ENCODE measurements at regions not wholly inside any gene's neighbourhood (a gene's known extent, or its start where the extent isn't known, plus 50 kb on each side); places are given as distances from the start of the nearest gene placed in this dataset.
A peak's percentile ranks its signal among the peaks of the same experiment; 100 is the strongest.

GRCh38 chr5:8136271-8136670 is 267.3 kb downstream of the MTRR start:
- no peak for TF ChIP-seq POLR2A (IDR thresholded peaks at IDR 0.05; ENCODE audit: low read length)
- TF ChIP-seq GATA1 (IDR thresholded peaks at IDR 0.05; ENCODE audit: low read depth, low read length) = no peak
- no peak for DNase-seq

DNA sequence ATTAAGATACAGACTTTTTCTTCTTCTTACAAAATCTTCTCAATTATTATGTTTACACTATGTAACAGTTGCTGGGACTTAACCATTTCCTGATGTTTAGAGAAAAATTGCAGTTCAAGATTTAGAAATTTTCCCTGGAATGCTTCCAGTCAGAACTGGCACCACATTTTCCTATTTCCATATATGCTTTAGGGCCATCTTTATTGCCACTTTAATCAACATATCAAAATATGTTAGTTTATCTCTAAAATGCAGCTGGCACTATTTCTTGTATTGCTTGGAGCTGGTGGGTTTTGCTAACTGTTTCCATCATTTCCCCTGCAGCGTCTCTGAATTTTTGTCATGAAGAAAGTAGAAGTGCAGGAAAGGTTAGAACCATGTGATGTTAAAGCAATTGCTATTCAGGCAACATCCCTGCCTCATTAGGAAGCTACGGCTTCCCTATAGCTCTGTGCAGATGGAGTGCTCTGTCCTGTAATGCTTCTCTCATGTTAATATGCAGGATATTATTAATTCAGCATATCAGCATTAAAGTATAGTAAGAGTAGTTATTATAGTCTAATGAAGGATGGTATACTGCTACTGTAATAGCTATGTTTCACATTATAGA is 269.1 kb downstream of the MTRR start:
- DNase-seq = no peak
- TF ChIP-seq POLR2A (IDR thresholded peaks at IDR 0.05; ENCODE audit: low read length) (no peak), GATA1 (IDR thresholded peaks at IDR 0.05; ENCODE audit: low read depth, low read length) (no peak)

DNA sequence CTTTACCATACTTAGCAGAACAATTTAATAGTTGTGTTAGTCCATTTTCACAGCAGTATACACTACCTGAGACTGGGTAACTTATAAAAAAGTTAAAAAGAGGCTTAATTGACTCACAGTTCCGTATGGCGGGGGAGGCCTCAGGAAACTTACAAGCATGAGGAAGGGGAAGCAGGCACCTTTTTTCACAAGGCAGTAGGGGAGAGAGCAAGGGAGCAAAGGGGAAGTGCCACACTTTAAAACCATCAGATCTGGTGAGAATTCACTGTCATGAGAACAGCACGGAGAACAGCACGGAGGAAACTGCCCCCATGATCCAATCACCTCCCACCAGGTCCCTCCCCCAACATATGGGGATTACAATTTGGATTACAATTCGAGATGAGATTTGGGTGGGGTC is 269.9 kb downstream of the MTRR start:
- DNase-seq = no peak
- no peak for TF ChIP-seq POLR2A (IDR thresholded peaks at IDR 0.05; ENCODE audit: low read length)
- no peak for TF ChIP-seq GATA1 (IDR thresholded peaks at IDR 0.05; ENCODE audit: low read depth, low read length)

DNA sequence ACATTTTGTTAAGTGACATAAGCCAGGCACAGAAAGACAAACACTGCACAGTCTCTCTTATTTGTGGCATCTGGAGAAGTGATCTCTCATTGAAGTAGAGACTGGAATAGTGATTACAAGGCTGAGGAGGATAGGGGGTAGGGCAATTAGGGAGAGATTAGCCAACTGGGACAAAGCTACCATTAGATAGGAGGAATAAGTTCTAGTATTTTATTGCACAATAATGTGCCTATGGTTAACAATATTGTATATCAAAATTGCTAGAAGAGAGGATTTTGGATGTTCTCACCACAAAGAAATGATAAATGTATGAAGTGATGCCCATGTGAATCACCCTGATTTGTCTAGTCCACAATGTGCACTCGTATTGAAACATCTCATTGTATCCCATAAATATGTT is 281.8 kb downstream of the MTRR start:
- no peak for DNase-seq
- no peak for TF ChIP-seq GATA1 (IDR thresholded peaks at IDR 0.05; ENCODE audit: low read depth, low read length)
- no peak for TF ChIP-seq POLR2A (IDR thresholded peaks at IDR 0.05; ENCODE audit: low read length)

- DNase-seq = no peak
- TF ChIP-seq GATA1 (IDR thresholded peaks at IDR 0.05; ENCODE audit: low read depth, low read length) = no peak
These were observed 287.8 kb downstream of the MTRR start for GRCh38 chr5:8156706-8157105.

DNA sequence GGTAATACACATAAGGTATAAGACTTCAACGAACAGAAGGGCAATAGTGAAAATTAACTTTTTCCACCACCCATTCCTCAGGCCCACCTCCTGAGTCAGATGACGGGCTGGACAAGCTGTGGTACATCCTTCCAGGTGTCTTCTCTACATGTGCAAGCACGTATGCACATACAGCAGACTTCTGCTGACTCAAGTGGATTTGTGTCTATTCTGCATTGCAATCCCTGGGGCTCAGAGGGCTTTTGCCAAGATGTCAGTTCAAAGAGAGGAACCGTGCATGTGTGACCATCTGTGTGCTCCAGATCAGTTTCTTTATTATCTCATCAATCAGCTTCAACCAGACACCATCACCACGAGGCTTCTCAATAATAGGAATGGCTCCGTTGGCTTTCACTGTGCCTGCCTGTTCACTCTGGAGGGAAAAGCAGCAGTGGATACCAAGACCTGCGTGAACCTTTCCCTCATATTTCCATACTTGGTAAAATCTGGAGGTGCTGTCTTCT is 288.4 kb downstream of the MTRR start:
- no peak for TF ChIP-seq POLR2A (IDR thresholded peaks at IDR 0.05; ENCODE audit: low read length)
- TF ChIP-seq GATA1 (IDR thresholded peaks at IDR 0.05; ENCODE audit: low read depth, low read length) = no peak
- no peak for DNase-seq

GRCh38 chr5:8176101-8176693 is 307.2 kb downstream of the MTRR start:
- TF ChIP-seq POLR2A (IDR thresholded peaks at IDR 0.05; ENCODE audit: low read length) (no peak), GATA1 (IDR thresholded peaks at IDR 0.05; ENCODE audit: low read depth, low read length) (no peak)
- peak in 1 of 2 experiments; percentile 3 for DNase-seq

DNA sequence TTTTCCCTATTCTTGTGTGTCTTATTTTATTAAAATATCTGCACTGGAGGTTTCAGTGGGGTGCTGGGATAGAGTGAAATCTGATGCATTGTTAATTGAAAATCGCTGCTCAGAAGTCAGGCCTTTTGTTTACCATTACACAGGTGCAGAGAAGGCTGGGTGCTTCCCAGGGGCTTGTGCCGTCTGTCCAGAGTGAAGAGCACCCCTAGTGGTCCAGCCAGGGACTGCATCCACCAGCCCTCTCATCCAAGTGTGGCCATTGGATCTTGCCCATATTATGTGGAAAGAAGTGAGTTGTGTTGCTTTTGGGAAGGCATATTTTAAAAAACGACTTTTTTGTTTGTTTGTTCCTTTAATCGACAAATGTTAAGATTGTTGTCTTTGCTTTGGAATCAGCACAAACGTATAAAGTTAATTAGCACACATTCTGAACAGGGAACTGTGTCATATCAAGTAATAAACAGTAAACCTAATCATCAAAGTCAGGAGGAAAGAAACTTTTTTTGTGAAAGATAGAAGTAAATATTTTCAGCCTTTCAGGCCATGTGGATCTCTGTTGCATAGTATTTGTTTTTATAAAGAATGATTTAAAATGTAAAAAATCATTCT is 315.6 kb downstream of the MTRR start:
- no peak for TF ChIP-seq POLR2A (IDR thresholded peaks at IDR 0.05; ENCODE audit: low read length)
- no peak for TF ChIP-seq GATA1 (IDR thresholded peaks at IDR 0.05; ENCODE audit: low read depth, low read length)
- DNase-seq = peak; percentile 35 to 65

DNA sequence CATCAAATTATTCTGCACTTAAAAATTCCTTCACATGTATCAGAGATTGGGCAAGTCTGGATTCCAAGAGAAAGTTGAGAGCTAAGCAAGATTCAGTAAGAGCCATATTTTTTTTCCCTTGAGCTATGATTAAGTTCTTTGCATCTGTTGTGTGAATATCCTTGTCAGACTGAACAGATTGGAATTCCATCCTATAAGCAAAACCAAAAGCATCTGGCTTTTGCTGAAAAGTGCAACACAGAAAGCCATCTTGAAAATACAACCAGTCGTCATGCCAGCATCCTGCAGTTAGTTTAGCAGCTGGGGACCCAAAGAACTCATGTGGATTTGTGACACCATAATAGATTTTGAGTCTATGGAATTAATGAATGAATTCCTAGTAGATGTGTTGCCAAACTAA is 316.9 kb downstream of the MTRR start:
- TF ChIP-seq GATA1 (IDR thresholded peaks at IDR 0.05; ENCODE audit: low read depth, low read length) = no peak
- TF ChIP-seq POLR2A (IDR thresholded peaks at IDR 0.05; ENCODE audit: low read length) = no peak
- no peak for DNase-seq

GRCh38 chr5:8188874-8189565 is 320.1 kb downstream of the MTRR start:
- no peak for TF ChIP-seq POLR2A (IDR thresholded peaks at IDR 0.05; ENCODE audit: low read length)
- no peak for TF ChIP-seq GATA1 (IDR thresholded peaks at IDR 0.05; ENCODE audit: low read depth, low read length)

DNA sequence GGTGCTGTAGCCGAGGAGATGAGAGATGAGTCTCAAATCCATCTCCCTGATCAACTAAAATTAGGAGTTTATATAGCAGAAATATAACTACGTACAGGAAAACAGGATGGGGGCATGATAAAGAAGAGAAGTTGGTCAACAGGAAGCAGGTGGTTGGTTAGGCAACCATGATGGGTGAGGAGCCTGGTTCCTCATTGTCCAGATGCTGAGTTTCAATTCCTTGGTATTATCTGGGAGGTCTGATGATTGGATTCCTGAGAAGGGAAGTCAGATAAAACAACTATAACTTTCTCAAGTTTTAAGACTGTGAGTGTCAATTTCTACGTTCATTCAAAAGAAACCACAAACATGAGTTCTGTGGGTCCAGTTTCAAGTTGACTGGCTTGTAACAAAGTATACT is 323.9 kb downstream of the MTRR start:
- no peak for TF ChIP-seq GATA1 (IDR thresholded peaks at IDR 0.05; ENCODE audit: low read depth, low read length)
- no peak for TF ChIP-seq POLR2A (IDR thresholded peaks at IDR 0.05; ENCODE audit: low read length)
- DNase-seq = no peak

More at GRCh38 chr5:8188874-8189565, 320.1 kb downstream of the MTRR start:
- DNase-seq = no peak

DNA sequence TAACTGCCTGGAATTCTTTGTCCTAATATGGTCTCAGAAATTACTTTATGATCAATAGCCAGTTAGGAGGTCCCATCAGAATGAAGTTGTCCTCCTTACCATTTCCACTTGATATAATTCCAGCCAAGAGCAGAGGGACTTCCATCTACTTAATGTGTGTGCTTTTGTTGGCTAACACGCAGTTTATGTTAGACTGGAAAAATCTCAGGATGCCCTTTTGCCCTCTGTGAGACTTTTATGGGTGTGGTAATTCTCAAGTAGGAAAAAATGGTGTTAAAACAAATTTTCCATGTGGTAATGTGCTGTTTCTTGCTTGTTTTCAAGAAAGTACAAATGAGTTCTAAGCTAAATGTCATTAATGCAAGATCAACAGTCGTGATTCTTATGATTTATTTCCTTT is 327.1 kb downstream of the MTRR start:
- DNase-seq = no peak

GRCh38 chr5:8208307-8208706 is 339.4 kb downstream of the MTRR start:
- TF ChIP-seq POLR2A (IDR thresholded peaks at IDR 0.05; ENCODE audit: low read length) (no peak), GATA1 (IDR thresholded peaks at IDR 0.05; ENCODE audit: low read depth, low read length) (no peak)
- DNase-seq = no peak

More for the DNA sequence above, 327.1 kb downstream of the MTRR start:
- TF ChIP-seq GATA1 (IDR thresholded peaks at IDR 0.05; ENCODE audit: low read depth, low read length) (no peak), POLR2A (IDR thresholded peaks at IDR 0.05; ENCODE audit: low read length) (no peak)

- DNase-seq = no peak
- TF ChIP-seq POLR2A (IDR thresholded peaks at IDR 0.05; ENCODE audit: low read length) (no peak), GATA1 (IDR thresholded peaks at IDR 0.05; ENCODE audit: low read depth, low read length) (no peak)
These were observed 340.6 kb downstream of the MTRR start for GRCh38 chr5:8209500-8209899.
